CD4-positive, alpha-beta memory T cell (primary cell): ENCODE measurements at regions not wholly inside any gene's neighbourhood (a gene's known extent, or its start where the extent isn't known, plus 50 kb on each side); places are given as distances from the start of the nearest gene placed in this dataset.

Source experiments
- CTCF ChIA-PET: fragments of 350-600 bp; sonication (Branson Sonifier 250); formaldehyde crosslinking; loops from one replicate; lab custom pipeline; 2021; ENCODE audit warnings: inconsistent platforms; ENCODE audit not compliant: partially characterized antibody; lab: Charles Lee
- POLR2A ChIA-PET: fragments of 350-600 bp; sonication (Branson Sonifier 250); formaldehyde crosslinking; loops from one replicate; lab custom pipeline; 2021; ENCODE audit not compliant: partially characterized antibody; lab: Charles Lee
- DNase-seq, 5 donors: peaks; one replicate each; pipeline versions ENCODE4 v3.0.0 to v3.0.0-alpha.2; 2020 to 2022; ENCODE audit warnings: mixed read lengths in 1 of 5
- H3K27ac ChIP-seq: one replicate; pipeline ENCODE4 v1.7.0; 2013; ENCODE audit warnings: low read depth, low read length
- H3K27me3 ChIP-seq: 2 replicates; pipeline ENCODE4 v1.7.0; 2013; ENCODE audit warnings: mild to moderate bottlenecking, low read length, moderate library complexity; ENCODE audit not compliant: insufficient read depth
- H3K36me3 ChIP-seq: 2 replicates; pipeline ENCODE4 v1.7.0; 2013; ENCODE audit warnings: mild to moderate bottlenecking, low read length, moderate library complexity; ENCODE audit not compliant: insufficient read depth
- H3K4me1 ChIP-seq: 2 replicates; pipeline ENCODE4 v1.7.0; 2013; ENCODE audit warnings: mild to moderate bottlenecking, low read length, moderate library complexity; ENCODE audit not compliant: insufficient read depth
- H3K4me3 ChIP-seq, 2 donors: one replicate each; pipeline ENCODE4 v1.7.0; 2013; ENCODE audit warnings: low read length in 2 of 2, mild to moderate bottlenecking in 1 of 2
- H3K9me3 ChIP-seq, 2 donors: one replicate each; pipeline ENCODE4 v1.7.0; 2013; ENCODE audit warnings: low read length in 2 of 2, control low read depth in 1 of 2; ENCODE audit not compliant: control insufficient read depth in 1 of 2
- H3K27ac Mint-ChIP-seq, 7 donors: one replicate each; pipeline ENCODE4 v1.8.0; 2020 to 2021; ENCODE audit warnings: mixed read lengths in 7 of 7, mild to moderate bottlenecking in 6 of 7, inconsistent platforms in 3 of 7, moderate library complexity in 3 of 7
- H3K27me3 Mint-ChIP-seq, 2 donors: one replicate each; pipeline ENCODE4 v1.8.0; 2020 to 2021; ENCODE audit warnings: mixed read lengths in 2 of 2
- H3K36me3 Mint-ChIP-seq, 2 donors: one replicate each; pipeline ENCODE4 v1.8.0; 2020 to 2021; ENCODE audit warnings: mixed read lengths in 2 of 2, inconsistent platforms in 1 of 2, mild to moderate bottlenecking in 1 of 2
- H3K4me1 Mint-ChIP-seq, 4 donors: one replicate each; pipeline ENCODE4 v1.8.0; 2020 to 2021; ENCODE audit warnings: mixed read lengths in 4 of 4, mild to moderate bottlenecking in 1 of 4
- H3K4me3 Mint-ChIP-seq, 8 donors: one replicate each; pipeline ENCODE4 v1.8.0; 2020 to 2021; ENCODE audit warnings: mixed read lengths in 8 of 8, mild to moderate bottlenecking in 7 of 8, moderate library complexity in 6 of 8, inconsistent platforms in 3 of 8
- H3K9me3 Mint-ChIP-seq, 8 donors: one replicate each; pipeline ENCODE4 v1.8.0; 2020 to 2021; ENCODE audit warnings: mixed read lengths in 8 of 8, mild to moderate bottlenecking in 5 of 8, inconsistent platforms in 3 of 8, moderate library complexity in 1 of 8
- intact Hi-C: fragments of 100-400 bp; cut with micrococcal nuclease; formaldehyde crosslinking; loops from one replicate; pipeline ENCODE4 v1.15.1; 2023

DNA sequence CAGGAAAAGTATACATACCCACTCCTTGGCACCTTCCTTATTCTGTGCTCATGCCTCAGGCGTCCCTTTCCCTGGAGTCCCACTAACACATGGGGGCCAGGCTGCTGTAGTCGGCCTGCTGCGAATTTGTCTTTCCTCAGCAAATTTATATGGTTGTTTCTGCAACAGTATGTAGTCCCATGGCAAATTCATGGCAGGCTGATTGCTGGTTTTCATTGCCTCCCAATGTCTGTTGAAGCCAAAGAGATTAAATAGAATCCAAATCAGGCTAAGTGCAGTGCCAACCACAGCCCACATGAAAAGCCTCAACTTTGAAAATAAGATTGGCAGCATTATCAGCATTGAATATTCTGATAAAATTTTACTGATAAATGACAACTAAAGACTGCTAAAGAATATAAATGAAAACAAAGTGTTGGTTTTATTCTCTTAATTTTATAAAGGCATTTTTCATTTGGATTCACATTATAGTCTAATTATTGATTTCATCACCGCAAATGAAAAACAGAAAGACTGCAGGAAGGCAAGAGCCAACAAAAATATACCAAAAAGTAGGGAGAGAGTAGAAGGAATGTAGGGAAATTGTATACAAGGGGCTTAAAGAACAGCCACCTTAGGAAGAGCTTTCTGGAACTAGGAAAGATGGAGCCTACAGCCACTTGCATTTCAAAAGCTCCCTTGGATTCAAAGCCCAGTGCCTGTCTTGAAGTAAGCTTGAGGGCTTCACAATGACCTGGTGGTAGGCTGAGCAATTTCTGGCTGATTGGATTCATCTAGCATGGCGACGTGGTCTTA lies 283.7 kb upstream of the MMADHC start:
- no peaks in the 10 kb centered on the region for H3K4me1 ChIP-seq
- H3K27ac Mint-ChIP-seq, result no peak overlapping the region
- DNase-seq, result no peak

DNA sequence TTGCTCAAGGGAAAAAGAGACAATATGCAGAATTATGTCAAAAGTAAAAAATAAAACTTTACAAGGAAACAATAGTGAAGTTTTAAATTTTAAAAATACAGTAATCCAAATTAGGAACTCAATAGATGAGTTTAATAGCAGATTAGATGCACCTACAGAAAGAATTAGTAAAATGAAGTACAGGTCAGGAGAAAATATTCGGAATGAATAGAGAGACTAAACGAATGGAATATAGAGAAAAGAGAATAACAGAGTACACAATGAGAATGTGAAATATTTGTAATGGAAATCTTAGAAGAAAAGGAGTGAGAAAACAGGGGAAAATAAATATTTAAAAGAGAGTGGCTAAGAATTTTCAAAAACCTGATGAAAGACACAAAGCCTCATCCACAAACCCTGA lies 275.7 kb upstream of the MMADHC start:
- ChIA-PET CTCF (no interaction called here), POLR2A (no interaction called here)
- Histone ChIP-seq H3K27me3 (no peaks in the 10 kb centered on the region), H3K27ac (no peak overlapping the region), H3K4me1 (no peaks in the 10 kb centered on the region), H3K9me3 (no peaks in the 10 kb centered on the region), H3K4me3 (no peak overlapping the region), H3K36me3 (no peaks in the 10 kb centered on the region)
- Mint-ChIP-seq H3K27ac (no peak overlapping the region), H3K36me3 (no peaks in the 10 kb centered on the region), H3K27me3 (no peaks in the 10 kb centered on the region), H3K4me3 (no peak overlapping the region), H3K4me1 (no peaks in the 10 kb centered on the region), H3K9me3 (peaks cover 3 to 23% (median 8%) of the 10 kb centered on the region in 8 donors)
- no peak for DNase-seq
- intact Hi-C loops, result no loop called here

More for the DNA sequence above, 283.7 kb upstream of the MMADHC start:
- H3K36me3 Mint-ChIP-seq, result no peaks in the 10 kb centered on the region
- peaks cover 0 to 13% (median 3%) of the 10 kb centered on the region in 8 donors for H3K9me3 Mint-ChIP-seq
- H3K27me3 Mint-ChIP-seq, result no peaks in the 10 kb centered on the region
- no peaks in the 10 kb centered on the region for H3K36me3 ChIP-seq
- no peak overlapping the region for H3K4me3 Mint-ChIP-seq
- no peaks in the 10 kb centered on the region for H3K27me3 ChIP-seq
- intact Hi-C loops, result no loop called here
- no peaks in the 10 kb centered on the region for H3K4me1 Mint-ChIP-seq
- H3K9me3 ChIP-seq, result no peaks in the 10 kb centered on the region
- H3K4me3 ChIP-seq, result no peak overlapping the region
- no peak overlapping the region for H3K27ac ChIP-seq
- ChIA-PET CTCF (no interaction called here), POLR2A (no interaction called here)

- no peaks in the 10 kb centered on the region for H3K4me1 ChIP-seq
- Mint-ChIP-seq H3K27ac (no peak overlapping the region), H3K4me1 (no peaks in the 10 kb centered on the region), H3K4me3 (no peak overlapping the region), H3K27me3 (no peaks in the 10 kb centered on the region), H3K36me3 (no peaks in the 10 kb centered on the region), H3K9me3 (peaks cover 3 to 19% (median 8%) of the 10 kb centered on the region in 8 donors)
- no peak for DNase-seq
- CTCF ChIA-PET, result no interaction called here
- intact Hi-C loops, result no loop called here
- H3K4me3 ChIP-seq, result no peak overlapping the region
- no peaks in the 10 kb centered on the region for H3K9me3 ChIP-seq
- no peaks in the 10 kb centered on the region for H3K27me3 ChIP-seq
- H3K27ac ChIP-seq, result no peak overlapping the region
- no peaks in the 10 kb centered on the region for H3K36me3 ChIP-seq
- POLR2A ChIA-PET, result no interaction called here
Observed at GRCh38 chr2:149861034-149861433, 273.5 kb upstream of the MMADHC start.

- no peaks in the 10 kb centered on the region for H3K36me3 ChIP-seq
- no peaks in the 10 kb centered on the region for H3K27me3 ChIP-seq
- Mint-ChIP-seq H3K36me3 (no peaks in the 10 kb centered on the region), H3K27ac (no peak overlapping the region), H3K4me1 (no peaks in the 10 kb centered on the region), H3K27me3 (no peaks in the 10 kb centered on the region), H3K9me3 (peaks cover 3 to 19% (median 8%) of the 10 kb centered on the region in 8 donors), H3K4me3 (no peak overlapping the region)
- no peaks in the 10 kb centered on the region for H3K4me1 ChIP-seq
- intact Hi-C loops, result no loop called here
- ChIA-PET POLR2A (no interaction called here), CTCF (no interaction called here)
- H3K4me3 ChIP-seq, result no peak overlapping the region
- H3K27ac ChIP-seq, result no peak overlapping the region
- no peak for DNase-seq
- no peaks in the 10 kb centered on the region for H3K9me3 ChIP-seq
Observed at GRCh38 chr2:149860276-149860921, 272.8 kb upstream of the MMADHC start.

DNA sequence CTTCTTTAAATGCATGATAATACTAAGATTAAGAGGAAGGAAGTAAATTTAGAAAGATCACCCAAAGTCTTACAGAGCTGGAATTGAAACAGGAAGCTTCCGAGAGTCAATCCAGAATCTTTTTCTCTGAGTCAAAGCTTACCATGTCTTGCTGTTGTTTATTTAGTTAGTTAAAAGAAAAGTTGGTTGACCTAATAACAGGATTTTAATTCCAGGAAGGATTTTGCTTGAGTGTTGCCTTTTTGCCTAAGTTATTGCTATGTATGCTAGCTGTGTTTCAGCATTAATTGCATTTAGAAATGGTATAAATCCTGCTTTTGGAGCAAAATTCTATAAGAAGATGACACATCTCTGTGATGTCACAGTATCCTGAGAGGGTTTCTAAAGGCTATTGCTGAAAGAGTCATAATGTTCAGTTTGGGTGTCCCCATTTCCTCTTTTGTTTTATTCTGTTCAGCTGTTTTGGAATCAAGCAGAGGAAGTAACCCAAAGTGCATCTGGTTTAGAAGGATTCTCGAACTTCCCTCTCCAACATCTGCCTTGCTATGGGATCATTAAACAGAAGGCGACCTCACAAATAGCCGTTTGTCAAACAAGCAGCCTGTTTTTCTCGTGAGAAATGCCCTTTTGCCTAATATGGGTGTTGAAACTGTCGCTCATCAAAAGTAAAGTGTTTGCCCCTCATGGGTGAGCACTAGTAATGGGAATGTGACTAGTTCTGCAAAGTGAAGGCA lies 271.5 kb upstream of the MMADHC start:
- no peaks in the 10 kb centered on the region for H3K27me3 Mint-ChIP-seq
- Histone ChIP-seq H3K4me1 (no peaks in the 10 kb centered on the region), H3K36me3 (no peaks in the 10 kb centered on the region), H3K27me3 (no peaks in the 10 kb centered on the region), H3K27ac (no peak overlapping the region), H3K9me3 (no peaks in the 10 kb centered on the region), H3K4me3 (no peak overlapping the region)
- POLR2A ChIA-PET, result no interaction called here
- CTCF ChIA-PET, result no interaction called here
- H3K36me3 Mint-ChIP-seq, result no peaks in the 10 kb centered on the region
- no peak overlapping the region for H3K27ac Mint-ChIP-seq
- no peaks in the 10 kb centered on the region for H3K4me1 Mint-ChIP-seq
- no peak for DNase-seq
- peaks cover 0 to 19% (median 8%) of the 10 kb centered on the region in 8 donors for H3K9me3 Mint-ChIP-seq
- H3K4me3 Mint-ChIP-seq, result no peak overlapping the region
- intact Hi-C loops, result no loop called here

DNA sequence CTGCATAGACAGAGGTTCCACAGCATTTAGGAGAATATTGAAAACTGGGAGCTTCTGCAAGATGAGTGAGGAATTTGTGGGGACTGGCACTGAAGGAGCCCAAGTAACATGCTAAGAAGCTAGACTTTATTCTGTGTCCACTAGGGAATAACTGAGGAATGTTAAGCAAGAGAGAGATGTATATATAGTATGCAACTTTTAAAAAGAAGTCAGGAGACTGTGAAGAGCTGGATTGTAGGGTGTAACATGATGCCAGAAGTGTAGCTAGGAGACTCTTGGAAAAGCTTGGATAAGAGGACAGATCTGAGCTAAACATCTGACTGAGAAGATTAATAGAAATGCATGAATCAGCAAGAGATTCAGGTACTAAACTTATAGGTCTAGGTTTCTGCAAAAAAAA lies 270.6 kb upstream of the MMADHC start:
- no peaks in the 10 kb centered on the region for H3K4me1 Mint-ChIP-seq
- CTCF ChIA-PET, result no interaction called here

DNA sequence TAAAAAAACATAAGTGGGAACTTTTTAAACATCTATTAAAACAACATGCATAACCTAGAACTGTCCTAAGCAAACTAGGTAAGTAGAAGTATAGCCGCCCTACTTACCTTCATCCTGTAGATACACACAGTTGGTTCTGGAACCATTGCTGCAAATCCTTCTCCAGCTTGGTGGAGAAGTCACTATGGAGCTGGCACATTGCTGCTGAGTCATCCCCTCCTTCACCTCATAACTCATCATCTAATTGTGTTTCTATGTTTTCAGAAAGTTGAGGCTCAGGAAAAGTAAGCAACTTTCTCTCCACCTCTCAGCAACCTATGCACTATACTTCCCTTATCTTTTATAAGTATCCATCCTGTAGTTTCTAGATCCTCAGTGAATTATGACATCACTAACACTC lies 269.8 kb upstream of the MMADHC start:
- Histone ChIP-seq H3K36me3 (no peaks in the 10 kb centered on the region), H3K27ac (no peak overlapping the region), H3K9me3 (no peaks in the 10 kb centered on the region), H3K4me1 (no peaks in the 10 kb centered on the region), H3K27me3 (no peaks in the 10 kb centered on the region), H3K4me3 (no peak overlapping the region)
- Mint-ChIP-seq H3K27ac (no peak overlapping the region), H3K27me3 (no peaks in the 10 kb centered on the region), H3K4me3 (no peak overlapping the region), H3K9me3 (peaks cover 0 to 17% (median 6%) of the 10 kb centered on the region in 8 donors), H3K36me3 (no peaks in the 10 kb centered on the region), H3K4me1 (no peaks in the 10 kb centered on the region)
- ChIA-PET POLR2A (no interaction called here), CTCF (no interaction called here)
- DNase-seq, result no peak
- intact Hi-C loops, result no loop called here

More for the DNA sequence above, 270.6 kb upstream of the MMADHC start:
- Histone ChIP-seq H3K4me1 (no peaks in the 10 kb centered on the region), H3K4me3 (no peak overlapping the region), H3K27ac (no peak overlapping the region), H3K9me3 (no peaks in the 10 kb centered on the region), H3K36me3 (no peaks in the 10 kb centered on the region), H3K27me3 (no peaks in the 10 kb centered on the region)
- POLR2A ChIA-PET, result no interaction called here
- H3K4me3 Mint-ChIP-seq, result no peak overlapping the region
- H3K9me3 Mint-ChIP-seq, result peaks cover 0 to 17% (median 8%) of the 10 kb centered on the region in 8 donors
- H3K36me3 Mint-ChIP-seq, result no peaks in the 10 kb centered on the region
- intact Hi-C loops, result no loop called here
- no peak for DNase-seq
- no peak overlapping the region for H3K27ac Mint-ChIP-seq
- H3K27me3 Mint-ChIP-seq, result no peaks in the 10 kb centered on the region
